SK-N-SH (cell line): ENCODE measurements at regions not wholly inside any gene's neighbourhood (a gene's known extent, or its start where the extent isn't known, plus 50 kb on each side); places are given as distances from the start of the nearest gene placed in this dataset.

ENCODE experiments used
- CTCF ChIA-PET: fragments of 300-600, 350-600 bp; formaldehyde crosslinking; extraction: SDS; loops from one replicate; lab custom pipeline; 2021; lab: Yijun Ruan, JAX
- POLR2A ChIA-PET: fragments of 350-600 bp; sonication (Branson Sonifier 250); formaldehyde crosslinking; extraction: SDS; loops from one replicate; lab custom pipeline; 2020; ENCODE audit warnings: antibody characterized with exemption, inconsistent platforms; lab: Yijun Ruan, JAX
- DNase-seq: peaks from one replicate; pipeline ENCODE4 v3.0.0; 2012
- H2AFZ ChIP-seq: fragments of 200-600 bp; sonication (generic); 2 replicates; pipeline ENCODE4 v1.8.1; 2016; ENCODE audit warnings: antibody characterized with exemption, mild to moderate bottlenecking, low read depth
- H3F3A ChIP-seq: fragments of 200-600 bp; sonication (generic); replicated peaks from 2 replicates; pipeline ENCODE3; 2016; ENCODE audit warnings: antibody characterized with exemption, mild to moderate bottlenecking; ENCODE audit not compliant: insufficient read depth
- H3K27ac ChIP-seq, 2 experiments: fragments of 200-500 bp in 1 of 2; fragments of 200-600 bp in 1 of 2; sonication (Bioruptor generic) in 1 of 2; sonication (generic), shearing (Covaris generic) in 1 of 2; 2 replicates each; pipeline versions ENCODE4 v1.5.1 to v1.6.1; 2014 to 2016; ENCODE audit warnings: low read depth in 2 of 2, inconsistent platforms in 1 of 2, low read length in 1 of 2, mild to moderate bottlenecking in 1 of 2, mixed read lengths in 1 of 2
- H3K27me3 ChIP-seq: fragments of 200-600 bp; sonication (generic), shearing (Covaris generic); 2 replicates; pipeline ENCODE4 v1.6.1; 2016; ENCODE audit warnings: mixed run types; ENCODE audit not compliant: insufficient read depth
- H3K36me3 ChIP-seq, 2 experiments: fragments of 200-500 bp in 1 of 2; fragments of 200-600 bp in 1 of 2; sonication (Bioruptor generic) in 1 of 2; sonication (generic) in 1 of 2; replicated peaks in 1 of 2; 2 replicates each; pipeline versions ENCODE3 to v1.5.1; 2014 to 2016; ENCODE audit warnings: low read length in 1 of 2, mild to moderate bottlenecking in 1 of 2; ENCODE audit not compliant: insufficient read depth in 2 of 2, control insufficient read depth in 1 of 2
- H3K4me1 ChIP-seq, 2 experiments: fragments of 200-500 bp in 1 of 2; fragments of 200-600 bp in 1 of 2; sonication (Bioruptor generic) in 1 of 2; sonication (generic), shearing (Covaris generic) in 1 of 2; 2 replicates each; pipeline versions ENCODE4 v1.5.1 to v1.6.1; 2014 to 2016; ENCODE audit warnings: low read depth in 1 of 2, low read length in 1 of 2, mixed run types in 1 of 2; ENCODE audit not compliant: insufficient read depth in 2 of 2, control insufficient read depth in 1 of 2
- H3K4me2 ChIP-seq: fragments of 200-600 bp; sonication (generic), shearing (Covaris generic); 2 replicates; pipeline ENCODE4 v1.6.1; 2017; ENCODE audit warnings: mixed run types
- H3K4me3 ChIP-seq, 2 experiments: fragments of 200-500 bp in 1 of 2; fragments of 200-600 bp in 1 of 2; sonication (Bioruptor generic) in 1 of 2; sonication (generic), shearing (Covaris generic) in 1 of 2; 2 replicates each; pipeline versions ENCODE4 v1.5.1 to v1.8.1; 2014 to 2016; ENCODE audit warnings: low read depth in 2 of 2, inconsistent platforms in 1 of 2, low read length in 1 of 2, mild to moderate bottlenecking in 1 of 2, mixed read lengths in 1 of 2, moderate library complexity in 1 of 2
- H3K79me2 ChIP-seq: fragments of 200-600 bp; sonication (generic); 2 replicates; pipeline ENCODE4 v1.8.1; 2017; ENCODE audit warnings: mild to moderate bottlenecking; ENCODE audit not compliant: insufficient read depth
- H3K9ac ChIP-seq: fragments of 200-600 bp; sonication (generic); 2 replicates; pipeline ENCODE4 v1.6.1; 2017; ENCODE audit warnings: mixed run types
- H3K9me2 ChIP-seq: fragments of 200-600 bp; sonication (generic); 2 replicates; pipeline ENCODE4 v1.6.1; 2017; ENCODE audit warnings: mixed run types
- H3K9me3 ChIP-seq: fragments of 200-600 bp; sonication (generic); 2 replicates; pipeline ENCODE4 v1.6.1; 2017; ENCODE audit warnings: mixed run types, mild to moderate bottlenecking, moderate library complexity
- H4K20me1 ChIP-seq: fragments of 200-600 bp; sonication (generic); 2 replicates; pipeline ENCODE4 v1.6.1; 2017; ENCODE audit warnings: mild to moderate bottlenecking, mixed run types; ENCODE audit not compliant: insufficient read depth
- CHD2 ChIP-seq: fragments of 150-350 bp; IDR thresholded peaks from 2 replicates; pipeline ENCODE4 v1.6.1; 2018; ENCODE audit warnings: low read length; ENCODE audit not compliant: partially characterized antibody
- CTCF ChIP-seq: fragments of 200-600 bp; sonication (generic); IDR thresholded peaks from 2 replicates; pipeline ENCODE4 v1.6.1; 2017; ENCODE audit warnings: antibody characterized with exemption, mild to moderate bottlenecking, moderate library complexity
- EZH2phosphoT487 ChIP-seq: fragments of 200-600 bp; sonication (generic); IDR thresholded peaks from 2 replicates; pipeline ENCODE4 v1.6.1; 2017; ENCODE audit warnings: low read depth, mixed run types, mild to moderate bottlenecking, antibody characterized with exemption, moderate library complexity, borderline replicate concordance
- FOSL2 ChIP-seq: IDR thresholded peaks from 2 replicates; pipeline ENCODE4 v1.4.0; 2012; ENCODE audit warnings: low read depth, mild to moderate bottlenecking, moderate library complexity, borderline replicate concordance
- FOXJ3 ChIP-seq: sonication (generic); formaldehyde crosslinking; IDR thresholded peaks from 2 replicates; pipeline ENCODE4 v1.5.1; 2020; ENCODE audit warnings: mild to moderate bottlenecking, missing genetic modification reagents
- FOXM1 ChIP-seq: IDR thresholded peaks from 2 replicates; pipeline ENCODE4 v1.4.0; 2012; ENCODE audit warnings: low read depth, mild to moderate bottlenecking
- GABPA ChIP-seq: IDR thresholded peaks from 2 replicates; pipeline ENCODE4 v1.4.0; 2012; ENCODE audit warnings: low read depth, mild to moderate bottlenecking
- GATA2 ChIP-seq: sonication (generic); formaldehyde crosslinking; IDR thresholded peaks from 2 replicates; pipeline ENCODE4 v1.5.0; 2020; ENCODE audit warnings: mild to moderate bottlenecking, missing genetic modification reagents
- JUND ChIP-seq: IDR thresholded peaks from 2 replicates; pipeline ENCODE4 v1.4.0; 2012
- MAX ChIP-seq: IDR thresholded peaks from 2 replicates; pipeline ENCODE4 v1.4.0; 2012; ENCODE audit warnings: low read depth
- MXI1 ChIP-seq: IDR thresholded peaks from 2 replicates; pipeline ENCODE4 v1.6.1; 2012; ENCODE audit warnings: mild to moderate bottlenecking, low read depth, low read length, improper control_type of control experiment
- NFIC ChIP-seq: IDR thresholded peaks from 2 replicates; pipeline ENCODE4 v1.4.0; 2012; ENCODE audit warnings: borderline replicate concordance
- PBX3 ChIP-seq: IDR thresholded peaks from 2 replicates; pipeline ENCODE4; 2012
- RAD21 ChIP-seq: IDR thresholded peaks from 2 replicates; pipeline ENCODE4 v1.6.1; 2012; ENCODE audit warnings: mild to moderate bottlenecking, low read length
- RCOR1 ChIP-seq: fragments of 150-350 bp; IDR thresholded peaks from 2 replicates; pipeline ENCODE4 v1.6.1; 2017; ENCODE audit warnings: antibody characterized with exemption, low read length
- RFX5 ChIP-seq: IDR thresholded peaks from 2 replicates; pipeline ENCODE4 v1.6.1; 2012; ENCODE audit warnings: mild to moderate bottlenecking, improper control_type of control experiment, low read length
- RXRA ChIP-seq: IDR thresholded peaks from 2 replicates; pipeline ENCODE4 v1.4.0; 2012; ENCODE audit warnings: low read depth, mild to moderate bottlenecking, borderline replicate concordance
- SMC3 ChIP-seq: IDR thresholded peaks from 2 replicates; pipeline ENCODE4 v1.6.1; 2012; ENCODE audit warnings: low read depth, low read length, improper control_type of control experiment
- TCF12 ChIP-seq: IDR thresholded peaks from 2 replicates; pipeline ENCODE4 v1.4.0; 2012
- TEAD4 ChIP-seq: IDR thresholded peaks from 2 replicates; pipeline ENCODE4 v1.4.0; 2012; ENCODE audit warnings: mild to moderate bottlenecking, borderline replicate concordance; ENCODE audit not compliant: insufficient read depth
- ZBTB33 ChIP-seq: IDR thresholded peaks from 2 replicates; pipeline ENCODE4 v1.4.0; 2012; ENCODE audit warnings: low read depth, borderline replicate concordance
- WGBS: methylation state at CpG from one replicate; pipeline ENCODE4 v1.1.6; 2017; ENCODE audit warnings: low lambda C conversion rate; 5-methylcytosine and 5-hydroxymethylcytosine counted together
- TF ChIP-seq, protein P1 (sequence below): fragments of 150-350 bp; IDR thresholded peaks from 2 replicates; pipeline ENCODE4 v1.6.1; 2016; ENCODE audit warnings: mild to moderate bottlenecking, low read depth, low read length

- no peaks in the 10 kb centered on the region for H3K9me2 ChIP-seq
- H3K4me2 ChIP-seq: no peak overlapping the region
- ChIA-PET CTCF (no interaction called here), POLR2A (no interaction called here)
- no peak for DNase-seq
- no peaks in the 10 kb centered on the region for H3K36me3 ChIP-seq
- 16% methylated on average over 2 of the region's 2 CpGs for WGBS
- no peak overlapping the region for H2AFZ ChIP-seq
- no peaks in the 10 kb centered on the region for H3F3A ChIP-seq
- no peaks in the 10 kb centered on the region for H3K79me2 ChIP-seq
- no peaks in the 10 kb centered on the region for H3K27me3 ChIP-seq
- H4K20me1 ChIP-seq: no peaks in the 10 kb centered on the region
- no peak overlapping the region for H3K4me3 ChIP-seq
- no peaks in the 10 kb centered on the region for H3K4me1 ChIP-seq
- TF ChIP-seq RCOR1: no peak
- TF ChIP-seq RAD21: no peak
- TF ChIP-seq GATA2 (CRISPR knock-in tag): no peak
- TF ChIP-seq JUND: no peak
- TF ChIP-seq MXI1: no peak
- no peak for TF ChIP-seq SMC3
- TF ChIP-seq EZH2phosphoT487: no peak
- no peak for TF ChIP-seq RFX5
- no peak for TF ChIP-seq CTCF
- no peak for TF ChIP-seq RXRA
- TF ChIP-seq PBX3: no peak
- no peak for TF ChIP-seq GABPA
- peaks cover 6% of the 10 kb centered on the region; the same call in 1 of the 2 replicates for H3K9me3 ChIP-seq
- no peak overlapping the region for H3K27ac ChIP-seq
- no peak overlapping the region for H3K9ac ChIP-seq
Observed at GRCh38 chr2:82748653-82749052, 1710.4 kb downstream of the SUCLG1 start.

GRCh38 chr2:82740527-82740926 is 1718.6 kb downstream of the SUCLG1 start:
- Histone ChIP-seq H3K9ac (no peak overlapping the region), H4K20me1 (no peaks in the 10 kb centered on the region)
- POLR2A ChIA-PET: no interaction called here
- no peak for TF ChIP-seq FOXJ3 (CRISPR knock-in tag)
- no peak for TF ChIP-seq CHD2
- TF ChIP-seq ZBTB33: no peak
- TF ChIP-seq GABPA: no peak
- no peak for TF ChIP-seq MAX
- no peak for TF ChIP-seq EZH2phosphoT487
- TF ChIP-seq JUND: no peak
- TF ChIP-seq SMC3: no peak
- TF ChIP-seq RXRA: no peak
- TF ChIP-seq NFIC: no peak
- TF ChIP-seq, protein P1, sequence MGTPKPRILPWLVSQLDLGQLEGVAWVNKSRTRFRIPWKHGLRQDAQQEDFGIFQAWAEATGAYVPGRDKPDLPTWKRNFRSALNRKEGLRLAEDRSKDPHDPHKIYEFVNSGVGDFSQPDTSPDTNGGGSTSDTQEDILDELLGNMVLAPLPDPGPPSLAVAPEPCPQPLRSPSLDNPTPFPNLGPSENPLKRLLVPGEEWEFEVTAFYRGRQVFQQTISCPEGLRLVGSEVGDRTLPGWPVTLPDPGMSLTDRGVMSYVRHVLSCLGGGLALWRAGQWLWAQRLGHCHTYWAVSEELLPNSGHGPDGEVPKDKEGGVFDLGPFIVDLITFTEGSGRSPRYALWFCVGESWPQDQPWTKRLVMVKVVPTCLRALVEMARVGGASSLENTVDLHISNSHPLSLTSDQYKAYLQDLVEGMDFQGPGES: no peak
- no peak for TF ChIP-seq TCF12
- TF ChIP-seq PBX3: no peak
- TF ChIP-seq FOXM1: no peak
- TF ChIP-seq TEAD4: no peak
- no peak for TF ChIP-seq MXI1
- TF ChIP-seq FOSL2: no peak
- no peak for TF ChIP-seq GATA2 (CRISPR knock-in tag)

More at GRCh38 chr2:82740527-82740926, 1718.6 kb downstream of the SUCLG1 start:
- 19% methylated on average over 1 of the region's 1 CpG for WGBS
- no peak overlapping the region for H3K4me2 ChIP-seq
- CTCF ChIA-PET: no interaction called here
- H3K36me3 ChIP-seq: no peaks in the 10 kb centered on the region
- H3K9me3 ChIP-seq: peaks cover 3% of the 10 kb centered on the region; the same call in 1 of the 2 replicates
- H3K4me1 ChIP-seq: no peaks in the 10 kb centered on the region
- H3K27ac ChIP-seq: no peak overlapping the region
- H3K9me2 ChIP-seq: no peaks in the 10 kb centered on the region
- no peaks in the 10 kb centered on the region for H3F3A ChIP-seq
- no peaks in the 10 kb centered on the region for H3K79me2 ChIP-seq
- H3K27me3 ChIP-seq: no peaks in the 10 kb centered on the region
- no peak overlapping the region for H3K4me3 ChIP-seq
- no peak for DNase-seq
- H2AFZ ChIP-seq: no peak overlapping the region
